Fibroblast of lung (primary cell): ENCODE measurements at regions not wholly inside any gene's neighbourhood (a gene's known extent, or its start where the extent isn't known, plus 50 kb on each side); places are given as distances from the start of the nearest gene placed in this dataset.

Experiments
- DNase-seq, 2 donors: peaks; one replicate each; pipeline versions ENCODE4 v3.0.0 to v3.0.0-alpha.2; 2010; ENCODE audit warnings: low read depth in 2 of 2
- H2AFZ ChIP-seq: 2 replicates; pipeline ENCODE4 v1.5.1; 2012; ENCODE audit warnings: low read length, control low read depth, inconsistent platforms
- H3K27ac ChIP-seq: 2 replicates; pipeline ENCODE4 v1.5.1; 2011; ENCODE audit warnings: low read length, control low read depth; ENCODE audit not compliant: insufficient read depth
- H3K27me3 ChIP-seq: 2 replicates; pipeline ENCODE4 v1.5.1; 2011; ENCODE audit warnings: mild to moderate bottlenecking, low read length; ENCODE audit not compliant: control insufficient read depth, insufficient read depth
- H3K36me3 ChIP-seq: 2 replicates; pipeline ENCODE4 v1.5.1; 2011; ENCODE audit warnings: low read length; ENCODE audit not compliant: control insufficient read depth, insufficient read depth
- H3K4me1 ChIP-seq: 2 replicates; pipeline ENCODE4 v1.5.1; 2011; ENCODE audit warnings: low read length; ENCODE audit not compliant: control insufficient read depth, insufficient read depth; ENCODE audit errors: extremely low read depth
- H3K4me2 ChIP-seq: 2 replicates; pipeline ENCODE4 v1.5.1; 2011; ENCODE audit warnings: low read length, control low read depth; ENCODE audit not compliant: insufficient read depth; ENCODE audit errors: extremely low read depth
- H3K4me3 ChIP-seq, 4 experiments: fragments of 200-600 bp in 1 of 4; sonication (generic) in 1 of 4; replicated peaks in 1 of 4; 2 replicates each; pipeline ENCODE4 v1.5.1; 2011 to 2016; ENCODE audit warnings: low read length in 4 of 4, low read depth in 3 of 4, mild to moderate bottlenecking in 3 of 4, control low read depth in 2 of 4, inconsistent platforms in 1 of 4, mixed read lengths in 1 of 4; ENCODE audit not compliant: insufficient read depth in 1 of 4; ENCODE audit errors: control extremely low read depth in 1 of 4
- H3K79me2 ChIP-seq: 2 replicates; pipeline ENCODE4 v1.5.1; 2012; ENCODE audit warnings: mild to moderate bottlenecking, low read length, inconsistent platforms; ENCODE audit not compliant: control insufficient read depth, insufficient read depth
- H3K9ac ChIP-seq: 2 replicates; pipeline ENCODE4 v1.5.1; 2011; ENCODE audit warnings: mild to moderate bottlenecking, low read length, control low read depth; ENCODE audit not compliant: insufficient read depth
- H3K9me3 ChIP-seq: 2 replicates; pipeline ENCODE4 v1.5.1; 2012; ENCODE audit warnings: low read depth, low read length; ENCODE audit not compliant: control insufficient read depth, insufficient read depth
- H4K20me1 ChIP-seq: 2 replicates; pipeline ENCODE4 v1.5.1; 2011; ENCODE audit warnings: low read length; ENCODE audit not compliant: control insufficient read depth, insufficient read depth; ENCODE audit errors: extremely low read depth
- CTCF ChIP-seq, 2 donors: IDR thresholded peaks in 1 of 2; conservative IDR thresholded peaks in 1 of 2; 1 replicate in 1 of 2; 2 replicates in 1 of 2; pipeline ENCODE4 v1.5.1; 2011 to 2012; ENCODE audit warnings: low read length in 2 of 2, control low read depth in 1 of 2, inconsistent platforms in 1 of 2, low read depth in 1 of 2, mild to moderate bottlenecking in 1 of 2
- EZH2 ChIP-seq: IDR thresholded peaks from 2 replicates; pipeline ENCODE4 v1.5.1; 2012; ENCODE audit warnings: low read length, control low read depth, mild to moderate bottlenecking; ENCODE audit errors: missing control alignments

- Histone ChIP-seq H3K4me2 (no peak overlapping the region), H3K27me3 (no peaks in the 10 kb centered on the region), H3K9me3 (no peaks in the 10 kb centered on the region), H2AFZ (no peak overlapping the region), H3K79me2 (no peaks in the 10 kb centered on the region), H3K9ac (no peak overlapping the region), H3K27ac (no peak overlapping the region), H3K4me1 (no peaks in the 10 kb centered on the region), H4K20me1 (no peaks in the 10 kb centered on the region), H3K4me3 (no peak overlapping the region), H3K36me3 (no peaks in the 10 kb centered on the region)
- no peak for TF ChIP-seq EZH2
- no peak for TF ChIP-seq CTCF (conservative IDR thresholded peaks at IDR 0.05 in 1 of 2, IDR thresholded peaks at IDR 0.05 in 1 of 2; ENCODE audit: low read depth in 1 of 2, low read length in 2 of 2)
- no peak for DNase-seq
These were observed 357.5 kb upstream of the JAG1 start for GRCh38 chr20:11031300-11031699.

DNA sequence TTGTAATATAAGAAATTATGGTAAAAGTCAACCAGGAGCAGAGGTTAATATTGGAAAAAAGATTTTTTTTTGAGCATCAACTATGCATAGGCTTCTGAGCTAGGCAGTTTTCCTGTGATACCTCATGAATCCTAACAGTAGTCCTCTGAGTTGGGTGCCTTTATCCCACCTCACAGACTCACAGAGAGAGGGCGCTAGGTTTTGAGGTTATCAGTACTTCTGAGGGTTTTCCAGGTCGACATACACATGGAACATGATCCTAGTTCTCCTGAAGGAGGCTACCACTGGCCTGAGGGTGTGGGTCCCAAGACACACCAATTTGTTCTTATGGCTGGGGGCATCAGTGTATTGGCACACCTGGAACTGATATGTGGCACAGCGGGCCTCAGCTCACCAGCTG, 358.8 kb upstream of the JAG1 start:
- H3K27ac ChIP-seq = no peak overlapping the region
- H3K4me2 ChIP-seq = no peak overlapping the region
- no peaks in the 10 kb centered on the region for H3K36me3 ChIP-seq
- no peaks in the 10 kb centered on the region for H4K20me1 ChIP-seq
- no peaks in the 10 kb centered on the region for H3K27me3 ChIP-seq
- DNase-seq = no peak
- no peak overlapping the region for H3K4me3 ChIP-seq
- no peaks in the 10 kb centered on the region for H3K9me3 ChIP-seq
- no peak overlapping the region for H3K9ac ChIP-seq
- H2AFZ ChIP-seq = no peak overlapping the region
- no peak for TF ChIP-seq CTCF (conservative IDR thresholded peaks at IDR 0.05 in 1 of 2, IDR thresholded peaks at IDR 0.05 in 1 of 2; ENCODE audit: low read depth in 1 of 2, low read length in 2 of 2)
- TF ChIP-seq EZH2 = no peak
- no peaks in the 10 kb centered on the region for H3K4me1 ChIP-seq
- no peaks in the 10 kb centered on the region for H3K79me2 ChIP-seq

DNA sequence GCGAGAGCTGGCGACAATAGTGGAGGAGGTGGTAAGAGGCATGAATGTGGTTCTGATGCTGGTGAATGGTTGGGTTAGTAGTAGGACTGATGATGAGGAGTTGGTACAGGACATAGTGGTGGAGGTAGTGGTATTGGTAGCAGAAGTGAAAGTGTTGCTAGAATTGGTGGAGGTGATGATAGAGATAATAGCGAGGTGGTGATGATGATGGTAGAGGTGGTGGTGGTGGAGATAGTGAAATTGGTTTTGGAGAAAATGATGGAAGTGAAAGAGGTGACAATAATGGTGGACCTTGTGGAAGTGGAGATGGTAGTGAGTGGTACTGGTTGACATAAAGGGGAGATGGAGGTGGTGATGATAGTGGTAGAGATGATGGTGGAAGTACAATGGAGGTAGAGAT, 360.2 kb upstream of the JAG1 start:
- H3K9me3 ChIP-seq = no peaks in the 10 kb centered on the region
- no peaks in the 10 kb centered on the region for H3K4me1 ChIP-seq
- H3K4me2 ChIP-seq = no peak overlapping the region
- no peak overlapping the region for H3K27ac ChIP-seq
- TF ChIP-seq EZH2 (no peak), CTCF (conservative IDR thresholded peaks at IDR 0.05 in 1 of 2, IDR thresholded peaks at IDR 0.05 in 1 of 2; ENCODE audit: low read depth in 1 of 2, low read length in 2 of 2) (no peak)
- H3K4me3 ChIP-seq = no peak overlapping the region
- no peaks in the 10 kb centered on the region for H3K79me2 ChIP-seq
- no peak overlapping the region for H3K9ac ChIP-seq
- H3K36me3 ChIP-seq = no peaks in the 10 kb centered on the region
- no peaks in the 10 kb centered on the region for H4K20me1 ChIP-seq
- no peaks in the 10 kb centered on the region for H3K27me3 ChIP-seq
- no peak for DNase-seq
- H2AFZ ChIP-seq = no peak overlapping the region
